GM12891 (cell line): ENCODE measurements at regions not wholly inside any gene's neighbourhood (a gene's known extent, or its start where the extent isn't known, plus 50 kb on each side); places are given as distances from the start of the nearest gene placed in this dataset.

ENCODE experiments used
- POLR2A ChIP-seq: IDR thresholded peaks from 2 replicates; pipeline ENCODE4 v1.6.1; 2011; ENCODE audit warnings: low read depth, low read length, control low read depth
- POLR2AphosphoS5 ChIP-seq: IDR thresholded peaks from 2 replicates; pipeline ENCODE4 v1.6.1; 2011; ENCODE audit warnings: low read depth, low read length, control low read depth
- TAF1 ChIP-seq: IDR thresholded peaks from 2 replicates; pipeline ENCODE4 v1.6.1; 2011; ENCODE audit warnings: low read depth, low read length, control low read depth

- TF ChIP-seq POLR2A (no peak), POLR2AphosphoS5 (no peak), TAF1 (no peak)
Observed at GRCh38 chr2:37551783-37552182, 119.7 kb downstream of the CDC42EP3 start.
